Lower leg skin (tissue), 3 donors: ENCODE measurements at regions not wholly inside any gene's neighbourhood (a gene's known extent, or its start where the extent isn't known, plus 50 kb on each side); places are given as distances from the start of the nearest gene placed in this dataset.

Source experiments
- CTCF ChIP-seq, 3 donors: fragments of 450-650 bp; IDR thresholded peaks; one replicate each; pipeline ENCODE4 v1.5.1; 2016; ENCODE audit warnings: antibody characterized with exemption in 3 of 3, mild to moderate bottlenecking in 3 of 3, moderate library complexity in 2 of 3
- POLR2A ChIP-seq, 2 donors: fragments of 450-650 bp; IDR thresholded peaks; one replicate each; pipeline ENCODE4 v1.6.1; 2016 to 2017; ENCODE audit warnings: antibody characterized with exemption in 2 of 2, mild to moderate bottlenecking in 1 of 2, moderate library complexity in 1 of 2

DNA sequence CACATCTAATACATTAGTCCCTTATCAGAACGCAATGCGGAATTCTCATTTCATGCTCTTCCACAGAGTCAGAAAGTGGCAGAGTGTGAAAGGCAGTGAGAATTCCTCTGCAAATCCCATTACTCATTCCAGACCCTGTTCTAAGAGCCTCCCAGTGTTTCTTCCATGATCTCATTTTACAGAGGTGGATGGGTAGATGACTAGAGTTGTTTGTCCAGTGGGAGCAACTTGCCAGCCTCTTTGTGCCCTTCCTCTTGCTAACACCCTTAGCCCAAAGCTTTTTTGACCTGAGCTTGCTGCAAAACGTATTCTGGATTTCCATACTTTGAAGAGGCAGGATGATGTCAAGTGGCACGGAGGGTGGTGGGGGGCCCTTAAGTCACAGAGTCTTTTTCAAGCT lies 467.7 kb upstream of the RGPD4 start:
- TF ChIP-seq CTCF (IDR thresholded peaks at IDR 0.05), result no peak
- TF ChIP-seq POLR2A (IDR thresholded peaks at IDR 0.05), result no peak
